OCI-LY1 (cell line): ENCODE measurements at regions not wholly inside any gene's neighbourhood (a gene's known extent, or its start where the extent isn't known, plus 50 kb on each side); places are given as distances from the start of the nearest gene placed in this dataset.

Experiments used
- CTCF ChIP-seq: fragments of 200-600 bp; sonication (generic), shearing (Covaris generic); IDR thresholded peaks from 2 replicates; pipeline ENCODE4 v1.5.1; 2017; ENCODE audit warnings: mild to moderate bottlenecking, antibody characterized with exemption, low read length, moderate library complexity, mixed read lengths
- EZH2 ChIP-seq: fragments of 200-600 bp; sonication (generic), shearing (Covaris generic); IDR thresholded peaks from 2 replicates; pipeline ENCODE4 v1.8.0; 2017; ENCODE audit warnings: borderline replicate concordance, mixed run types, mild to moderate bottlenecking, antibody characterized with exemption, low read length, moderate library complexity, mixed read lengths

- TF ChIP-seq CTCF (no peak), EZH2 (no peak)
These were observed 442.5 kb upstream of the PKDCC start for GRCh38 chr2:41605311-41605710.
